HFFc6 (cell line): ENCODE measurements at regions not wholly inside any gene's neighbourhood (a gene's known extent, or its start where the extent isn't known, plus 50 kb on each side); places are given as distances from the start of the nearest gene placed in this dataset.

Experiments used
- DNase-seq: peaks from one replicate; pipeline ENCODE4 v3.0.0-alpha.2; 2018
- H3K27ac Mint-ChIP-seq: 2 replicates; pipeline ENCODE4 v1.8.0; 2020; ENCODE audit warnings: mild to moderate bottlenecking, mixed read lengths
- H3K27me3 Mint-ChIP-seq: 2 replicates; pipeline ENCODE4 v1.8.0; 2021; ENCODE audit warnings: mild to moderate bottlenecking, moderate library complexity, mixed read lengths; ENCODE audit not compliant: insufficient read depth
- H3K36me3 Mint-ChIP-seq: 2 replicates; pipeline ENCODE4 v1.8.0; 2021; ENCODE audit warnings: low read depth, mixed read lengths
- H3K4me1 Mint-ChIP-seq: 2 replicates; pipeline ENCODE4 v1.8.0; 2020; ENCODE audit warnings: low read depth, mixed read lengths
- H3K4me3 Mint-ChIP-seq: 2 replicates; pipeline ENCODE4 v1.8.0; 2020; ENCODE audit warnings: mild to moderate bottlenecking, moderate library complexity, mixed read lengths
- H3K9me3 Mint-ChIP-seq: 2 replicates; pipeline ENCODE4 v1.8.0; 2020; ENCODE audit warnings: mild to moderate bottlenecking, mixed read lengths
- TF ChIP-seq, protein P1 (sequence below): fragments of 200-600 bp; sonication (generic); IDR thresholded peaks from 2 replicates; pipeline ENCODE4 v1.5.0; 2021; ENCODE audit warnings: antibody characterized with exemption, mild to moderate bottlenecking

DNA sequence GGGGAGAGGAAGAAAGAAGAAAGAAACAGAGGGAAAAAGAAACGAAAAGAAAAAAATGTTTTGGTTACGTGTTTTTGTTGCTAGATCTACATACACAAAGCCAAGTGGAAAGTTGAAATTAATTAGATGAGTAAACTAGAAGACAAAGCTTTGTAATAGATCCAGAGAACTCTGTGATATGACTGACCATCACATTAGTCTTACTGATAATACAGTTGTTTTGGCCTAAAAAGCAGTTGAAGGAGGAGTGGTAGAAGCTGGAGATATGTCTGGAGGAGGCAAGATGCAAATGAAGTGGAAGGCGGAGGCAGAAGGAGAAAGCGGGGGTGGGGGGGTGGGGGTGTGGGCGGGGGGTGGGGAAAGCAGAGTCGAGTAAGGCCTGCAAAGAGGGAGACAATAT is 500.1 kb upstream of the ID4 start:
- Mint-ChIP-seq H3K27me3 (peaks cover 1% of the 10 kb centered on the region; the same call in 1 of the 2 replicates), H3K9me3 (peaks cover 9% of the 10 kb centered on the region), H3K36me3 (no peaks in the 10 kb centered on the region), H3K4me3 (no peak overlapping the region), H3K27ac (no peak overlapping the region), H3K4me1 (no peaks in the 10 kb centered on the region)
- TF ChIP-seq, protein P1, sequence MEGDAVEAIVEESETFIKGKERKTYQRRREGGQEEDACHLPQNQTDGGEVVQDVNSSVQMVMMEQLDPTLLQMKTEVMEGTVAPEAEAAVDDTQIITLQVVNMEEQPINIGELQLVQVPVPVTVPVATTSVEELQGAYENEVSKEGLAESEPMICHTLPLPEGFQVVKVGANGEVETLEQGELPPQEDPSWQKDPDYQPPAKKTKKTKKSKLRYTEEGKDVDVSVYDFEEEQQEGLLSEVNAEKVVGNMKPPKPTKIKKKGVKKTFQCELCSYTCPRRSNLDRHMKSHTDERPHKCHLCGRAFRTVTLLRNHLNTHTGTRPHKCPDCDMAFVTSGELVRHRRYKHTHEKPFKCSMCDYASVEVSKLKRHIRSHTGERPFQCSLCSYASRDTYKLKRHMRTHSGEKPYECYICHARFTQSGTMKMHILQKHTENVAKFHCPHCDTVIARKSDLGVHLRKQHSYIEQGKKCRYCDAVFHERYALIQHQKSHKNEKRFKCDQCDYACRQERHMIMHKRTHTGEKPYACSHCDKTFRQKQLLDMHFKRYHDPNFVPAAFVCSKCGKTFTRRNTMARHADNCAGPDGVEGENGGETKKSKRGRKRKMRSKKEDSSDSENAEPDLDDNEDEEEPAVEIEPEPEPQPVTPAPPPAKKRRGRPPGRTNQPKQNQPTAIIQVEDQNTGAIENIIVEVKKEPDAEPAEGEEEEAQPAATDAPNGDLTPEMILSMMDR = no peak
- DNase-seq = no peak

DNA sequence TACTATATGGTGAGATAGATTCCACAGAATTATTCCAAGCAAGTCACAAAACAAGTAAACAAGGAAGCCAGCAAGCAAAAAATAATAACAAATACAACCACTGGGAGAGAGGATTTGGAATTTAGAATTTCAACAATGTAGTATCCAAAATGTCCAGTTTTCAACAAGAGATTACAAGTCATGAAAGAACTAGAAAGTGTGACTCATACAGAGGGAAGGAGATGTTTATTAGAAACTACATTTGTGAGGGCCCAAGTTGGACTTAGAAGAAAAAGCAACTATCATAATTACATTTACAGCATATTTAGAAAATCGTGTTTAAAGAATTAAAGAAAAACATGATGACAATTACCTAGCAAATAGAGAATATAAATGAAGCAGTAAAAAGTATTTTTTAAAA is 494.6 kb upstream of the ID4 start:
- DNase-seq = no peak
- TF ChIP-seq, protein P1 = no peak
- H3K4me3 Mint-ChIP-seq = no peak overlapping the region
- no peak overlapping the region for H3K27ac Mint-ChIP-seq
- H3K36me3 Mint-ChIP-seq = no peaks in the 10 kb centered on the region
- no peaks in the 10 kb centered on the region for H3K4me1 Mint-ChIP-seq
- no peaks in the 10 kb centered on the region for H3K27me3 Mint-ChIP-seq
- H3K9me3 Mint-ChIP-seq = peaks cover 18% of the 10 kb centered on the region

- no peak overlapping the region for H3K27ac Mint-ChIP-seq
- no peaks in the 10 kb centered on the region for H3K4me1 Mint-ChIP-seq
- no peaks in the 10 kb centered on the region for H3K27me3 Mint-ChIP-seq
- TF ChIP-seq, protein P1 = no peak
- H3K4me3 Mint-ChIP-seq = no peak overlapping the region
- 0 out of 2 replicates have a peak, but pooled peaks cover 4% of the 10 kb centered on the region for H3K9me3 Mint-ChIP-seq
- H3K36me3 Mint-ChIP-seq = no peaks in the 10 kb centered on the region
- DNase-seq = no peak
Measured at GRCh38 chr6:19349429-19349828, 487.7 kb upstream of the ID4 start.

- no peak for DNase-seq
- no peaks in the 10 kb centered on the region for H3K36me3 Mint-ChIP-seq
- H3K9me3 Mint-ChIP-seq = no peaks in the 10 kb centered on the region; the same call in 1 of the 2 replicates
- no peak overlapping the region for H3K27ac Mint-ChIP-seq
- H3K27me3 Mint-ChIP-seq = no peaks in the 10 kb centered on the region; the same call in 1 of the 2 replicates
- H3K4me1 Mint-ChIP-seq = no peaks in the 10 kb centered on the region
- TF ChIP-seq, protein P1 = no peak
- H3K4me3 Mint-ChIP-seq = no peak overlapping the region
Measured at GRCh38 chr6:19354181-19354580, 483.0 kb upstream of the ID4 start.

GRCh38 chr6:19356692-19357091 is 480.5 kb upstream of the ID4 start:
- H3K4me1 Mint-ChIP-seq = no peaks in the 10 kb centered on the region
- H3K4me3 Mint-ChIP-seq = no peak overlapping the region
- no peak overlapping the region for H3K27ac Mint-ChIP-seq
- no peaks in the 10 kb centered on the region for H3K36me3 Mint-ChIP-seq
- TF ChIP-seq, protein P1 = no peak
- no peak for DNase-seq
- H3K9me3 Mint-ChIP-seq = no peaks in the 10 kb centered on the region; the same call in 1 of the 2 replicates
- H3K27me3 Mint-ChIP-seq = no peaks in the 10 kb centered on the region; the same call in 1 of the 2 replicates

GRCh38 chr6:19362396-19362795 is 474.8 kb upstream of the ID4 start:
- no peaks in the 10 kb centered on the region for H3K27me3 Mint-ChIP-seq
- H3K36me3 Mint-ChIP-seq = no peaks in the 10 kb centered on the region
- H3K4me1 Mint-ChIP-seq = no peaks in the 10 kb centered on the region
- DNase-seq = no peak
- TF ChIP-seq, protein P1 = no peak
- no peak overlapping the region for H3K4me3 Mint-ChIP-seq
- no peak overlapping the region for H3K27ac Mint-ChIP-seq
- no peaks in the 10 kb centered on the region; the same call in none of the 2 replicates for H3K9me3 Mint-ChIP-seq
